H1 (cell line): ENCODE measurements at regions not wholly inside any gene's neighbourhood (a gene's known extent, or its start where the extent isn't known, plus 50 kb on each side); places are given as distances from the start of the nearest gene placed in this dataset.

Experiments
- CTCF ChIA-PET: fragments of 300-600 bp; sonication (Branson Sonifier 250); formaldehyde crosslinking; loops from one replicate; lab custom pipeline; 2021; ENCODE audit not compliant: partially characterized antibody; lab: Charles Lee
- POLR2A ChIA-PET: fragments of 300-600 bp; sonication (Branson Sonifier 250); formaldehyde crosslinking; loops from one replicate; lab custom pipeline; 2021; ENCODE audit warnings: inconsistent platforms; ENCODE audit not compliant: partially characterized antibody; lab: Charles Lee
- DNase-seq, 2 experiments: peaks; one replicate each; pipeline versions ENCODE4 v3.0.0 to v3.0.0-alpha.2; 2010 to 2022; ENCODE audit warnings: low spot score in 2 of 2, low read depth in 1 of 2, mixed read lengths in 1 of 2
- FAIRE-seq: peaks from 2 replicates; lab custom pipeline; 2011; peaks lifted over from hg19 to GRCh38; lab: Jason Lieb, UNC
- H2AFZ ChIP-seq: 2 replicates; pipeline ENCODE4 v1.8.1; 2012; ENCODE audit warnings: low read length, inconsistent platforms
- H2AK5ac ChIP-seq: 2 replicates; pipeline ENCODE4 v1.6.1; 2013; ENCODE audit warnings: low read depth, low read length
- H2BK120ac ChIP-seq: replicated peaks from 2 replicates; pipeline ENCODE3; 2013; ENCODE audit warnings: low read depth, low read length, inconsistent platforms
- H2BK12ac ChIP-seq: 2 replicates; pipeline ENCODE4 v1.6.1; 2013; ENCODE audit warnings: low read depth, low read length
- H2BK15ac ChIP-seq: 2 replicates; pipeline ENCODE4 v1.6.1; 2013; ENCODE audit warnings: low read length
- H2BK20ac ChIP-seq: 2 replicates; pipeline ENCODE4 v1.6.1; 2013; ENCODE audit warnings: low read length
- H2BK5ac ChIP-seq: 2 replicates; pipeline ENCODE4 v1.6.1; 2013; ENCODE audit warnings: low read depth, low read length
- H3K14ac ChIP-seq: 2 replicates; pipeline ENCODE4 v1.6.1; 2013; ENCODE audit warnings: inconsistent platforms; ENCODE audit not compliant: insufficient read length
- H3K18ac ChIP-seq: 2 replicates; pipeline ENCODE4 v1.6.1; 2013; ENCODE audit warnings: low read length; ENCODE audit errors: extremely low read depth
- H3K23ac ChIP-seq: 2 replicates; pipeline ENCODE4 v1.6.1; 2013; ENCODE audit warnings: inconsistent platforms; ENCODE audit not compliant: insufficient read length
- H3K23me2 ChIP-seq: 2 replicates; pipeline ENCODE4 v1.6.1; 2013; ENCODE audit warnings: low read depth, low read length
- H3K27ac ChIP-seq: 2 replicates; pipeline ENCODE4 v1.6.1; 2011; ENCODE audit warnings: low read depth, low read length, inconsistent platforms
- H3K27me3 ChIP-seq, 4 experiments: replicated peaks in 1 of 4; 1 replicate in 1 of 4; 2 replicates in 3 of 4; pipeline versions ENCODE4 v1.6.1 to v1.8.1; 2011 to 2013; ENCODE audit warnings: low read length in 3 of 4, mild to moderate bottlenecking in 3 of 4, inconsistent platforms in 2 of 4, mixed read lengths in 2 of 4, moderate library complexity in 1 of 4; ENCODE audit not compliant: control insufficient read depth in 3 of 4, insufficient read depth in 3 of 4; ENCODE audit errors: extremely low read depth in 1 of 4
- H3K36me3 ChIP-seq, 4 experiments: 2 replicates each; pipeline versions ENCODE4 v1.6.1 to v1.8.1; 2011 to 2013; ENCODE audit warnings: mild to moderate bottlenecking in 4 of 4, low read length in 3 of 4, moderate library complexity in 2 of 4, control low read depth in 1 of 4, inconsistent platforms in 1 of 4; ENCODE audit not compliant: insufficient read depth in 4 of 4, control insufficient read depth in 2 of 4
- H3K4ac ChIP-seq: replicated peaks from 2 replicates; pipeline ENCODE3; 2013; ENCODE audit warnings: low read length, low read depth, mixed read lengths, inconsistent platforms; ENCODE audit not compliant: insufficient read length
- H3K4me1 ChIP-seq, 4 experiments: replicated peaks in 1 of 4; 1 replicate in 1 of 4; 2 replicates in 3 of 4; pipeline versions ENCODE4 v1.6.1 to v1.8.1; 2011 to 2013; ENCODE audit warnings: low read length in 3 of 4, inconsistent platforms in 2 of 4, mixed read lengths in 1 of 4; ENCODE audit not compliant: insufficient read depth in 4 of 4, control insufficient read depth in 3 of 4
- H3K4me2 ChIP-seq, 2 experiments: 2 replicates each; pipeline versions ENCODE4 v1.6.1 to v1.8.1; 2011 to 2013; ENCODE audit warnings: low read depth in 2 of 2, low read length in 2 of 2, control low read depth in 1 of 2, inconsistent platforms in 1 of 2, mild to moderate bottlenecking in 1 of 2; ENCODE audit not compliant: insufficient read depth in 1 of 2
- H3K4me3 ChIP-seq, 4 experiments: fragments of 200-600, 300-600 bp in 1 of 4; sonication (generic), shearing (Covaris generic), sonication (Bioruptor Twin) in 1 of 4; 2 replicates each; pipeline versions ENCODE4 v1.5.1 to v1.8.1; 2011 to 2016; ENCODE audit warnings: low read length in 4 of 4, low read depth in 3 of 4, control low read depth in 2 of 4, inconsistent platforms in 2 of 4, mild to moderate bottlenecking in 2 of 4, mixed read lengths in 1 of 4, moderate library complexity in 1 of 4; ENCODE audit not compliant: insufficient read depth in 2 of 4; ENCODE audit errors: extremely low read depth in 1 of 4
- H3K56ac ChIP-seq: replicated peaks from 2 replicates; pipeline ENCODE3; 2013; ENCODE audit warnings: low read depth, mild to moderate bottlenecking, mixed read lengths, low read length, inconsistent platforms; ENCODE audit not compliant: insufficient read length
- H3K79me1 ChIP-seq: 2 replicates; pipeline ENCODE4 v1.6.1; 2013; ENCODE audit warnings: low read depth, low read length, control low read depth
- H3K79me2 ChIP-seq, 2 experiments: 2 replicates each; pipeline versions ENCODE4 v1.6.1 to v1.8.1; 2012 to 2013; ENCODE audit warnings: low read length in 2 of 2, mild to moderate bottlenecking in 2 of 2, inconsistent platforms in 1 of 2; ENCODE audit not compliant: insufficient read depth in 2 of 2, control insufficient read depth in 1 of 2
- H3K9ac ChIP-seq, 4 experiments: replicated peaks in 1 of 4; 1 replicate in 1 of 4; 2 replicates in 3 of 4; pipeline versions ENCODE4 v1.6.1 to v1.8.1; 2011 to 2013; ENCODE audit warnings: low read depth in 3 of 4, low read length in 3 of 4, control low read depth in 2 of 4, mild to moderate bottlenecking in 2 of 4, moderate library complexity in 2 of 4, inconsistent platforms in 1 of 4; ENCODE audit errors: extremely low read depth in 1 of 4
- H3K9me3 ChIP-seq, 2 experiments: 2 replicates each; pipeline versions ENCODE4 v1.6.1 to v1.8.1; 2012 to 2013; ENCODE audit warnings: mild to moderate bottlenecking in 2 of 2, moderate library complexity in 2 of 2, control low read depth in 1 of 2, inconsistent platforms in 1 of 2, low read depth in 1 of 2, low read length in 1 of 2, mixed read lengths in 1 of 2; ENCODE audit not compliant: insufficient read depth in 2 of 2
- H4K20me1 ChIP-seq, 2 experiments: replicated peaks in 1 of 2; 2 replicates each; pipeline versions ENCODE3 to v1.8.1; 2011 to 2013; ENCODE audit warnings: inconsistent platforms in 2 of 2, low read length in 2 of 2, mild to moderate bottlenecking in 1 of 2; ENCODE audit not compliant: insufficient read depth in 2 of 2, control insufficient read depth in 1 of 2
- H4K5ac ChIP-seq: 2 replicates; pipeline ENCODE4 v1.6.1; 2013; ENCODE audit warnings: low read length, low read depth, mixed read lengths, inconsistent platforms; ENCODE audit not compliant: insufficient read length
- H4K8ac ChIP-seq: 2 replicates; pipeline ENCODE4 v1.8.0; 2013; ENCODE audit warnings: mild to moderate bottlenecking, moderate library complexity, low read length, inconsistent platforms; ENCODE audit not compliant: insufficient read depth; ENCODE audit errors: extremely low read depth
- H4K91ac ChIP-seq: replicated peaks from 2 replicates; pipeline ENCODE3; 2013; ENCODE audit warnings: low read length, mixed read lengths, inconsistent platforms; ENCODE audit not compliant: insufficient read length
- CBX5 ChIP-seq: fragments of 300-800, 300-1000 bp; sonication (generic); IDR thresholded peaks from 2 replicates; pipeline ENCODE4 v1.7.1; 2016; ENCODE audit warnings: antibody characterized with exemption, low read length, low read depth
- CHD2 ChIP-seq: IDR thresholded peaks from 2 replicates; pipeline ENCODE4 v1.6.1; 2012; ENCODE audit warnings: low read length, improper control_type of control experiment
- EP300 ChIP-seq, 2 experiments: IDR thresholded peaks; 1 replicate in 1 of 2; 2 replicates in 1 of 2; pipeline ENCODE4 v1.6.1; 2011 to 2012; ENCODE audit warnings: low read depth in 2 of 2, low read length in 2 of 2, mild to moderate bottlenecking in 2 of 2, borderline replicate concordance in 1 of 2, inconsistent platforms in 1 of 2, moderate library complexity in 1 of 2
- EZH2 ChIP-seq: fragments of 200-600 bp; sonication (generic); IDR thresholded peaks from 2 replicates; pipeline ENCODE4 v1.7.1; 2012; ENCODE audit warnings: low read depth, mild to moderate bottlenecking, moderate library complexity, low read length, inconsistent platforms; ENCODE audit not compliant: severe bottlenecking
- HDAC6 ChIP-seq: IDR thresholded peaks from one replicate; pipeline ENCODE4 v1.7.1; 2012; ENCODE audit warnings: low read depth, mild to moderate bottlenecking, inconsistent platforms, low read length, moderate library complexity
- KDM5A ChIP-seq: fragments of 200-600 bp; IDR thresholded peaks from 2 replicates; pipeline ENCODE4 v1.7.1; 2012; ENCODE audit warnings: mild to moderate bottlenecking, low read length, inconsistent platforms, mixed read lengths
- NANOG ChIP-seq: IDR thresholded peaks from 2 replicates; pipeline ENCODE4 v1.6.1; 2011; ENCODE audit warnings: low read length, low read depth, mild to moderate bottlenecking, inconsistent platforms; ENCODE audit not compliant: insufficient read depth, poor library complexity, severe bottlenecking
- POLR2A ChIP-seq, 2 experiments: IDR thresholded peaks; 1 replicate in 1 of 2; 2 replicates in 1 of 2; pipeline ENCODE4 v1.6.1; 2011; ENCODE audit warnings: low read depth in 2 of 2, low read length in 2 of 2, mild to moderate bottlenecking in 2 of 2; ENCODE audit errors: control extremely low read depth in 1 of 2
- RXRA ChIP-seq: IDR thresholded peaks from 2 replicates; pipeline ENCODE4 v1.6.1; 2011; ENCODE audit warnings: low read depth, mild to moderate bottlenecking, low read length, moderate library complexity; ENCODE audit not compliant: insufficient read depth
- SIX5 ChIP-seq: IDR thresholded peaks from 2 replicates; pipeline ENCODE4 v1.6.1; 2011; ENCODE audit warnings: mild to moderate bottlenecking, low read depth, low read length
- SP1 ChIP-seq: IDR thresholded peaks from 2 replicates; pipeline ENCODE4 v1.6.1; 2011; ENCODE audit warnings: low read depth, low read length
- YY1 ChIP-seq: IDR thresholded peaks from 2 replicates; pipeline ENCODE4 v1.6.1; 2011; ENCODE audit warnings: low read depth, mild to moderate bottlenecking, low read length
- WGBS, 2 experiments: shearing (Covaris generic) in 1 of 2; methylation state at CpG; one replicate each; pipeline versions ENCODE4 v1.1.6 to v1.1.7; 2013 to 2015; ENCODE audit warnings: low lambda C conversion rate in 2 of 2, mixed read lengths in 2 of 2, inconsistent platforms in 1 of 2, low coverage in 1 of 2, missing lambda C conversion rate in 1 of 2; ENCODE audit not compliant: insufficient replicate concordance in 2 of 2, insufficient coverage in 1 of 2, insufficient read length in 1 of 2; ENCODE audit errors: extremely low coverage in 1 of 2, missing lambda C conversion rate in 1 of 2; 5-methylcytosine and 5-hydroxymethylcytosine counted together
- TF ChIP-seq, protein P1 (sequence below): IDR thresholded peaks from 2 replicates; pipeline ENCODE4 v1.6.1; 2011; ENCODE audit warnings: low read length, improper control_type of control experiment
- TF ChIP-seq, protein P2 (sequence below): IDR thresholded peaks from 2 replicates; pipeline ENCODE4 v1.6.1; 2012; ENCODE audit warnings: inconsistent platforms

DNA sequence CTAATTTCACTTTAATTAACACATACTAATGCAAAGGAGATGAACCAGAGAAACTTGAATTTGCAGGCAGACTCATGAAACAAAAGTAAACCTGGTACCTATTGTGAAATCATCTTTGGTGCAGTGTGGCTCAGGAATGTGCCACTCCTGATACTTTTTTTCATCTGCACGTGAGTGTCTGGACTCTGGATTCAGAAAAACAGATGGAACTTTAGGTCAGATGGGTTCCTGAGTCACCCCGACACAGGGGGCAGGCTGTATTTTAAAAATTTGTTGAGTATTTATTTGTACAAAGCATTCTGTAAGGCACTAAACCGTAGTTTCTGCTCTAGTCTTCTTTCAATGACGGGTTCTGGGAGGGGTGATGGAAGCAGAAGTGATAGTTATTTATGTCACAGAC, 52.2 kb upstream of the TUT7 start:
- H3K4me3 ChIP-seq, result no peak overlapping the region
- H3K27me3 ChIP-seq, result peaks cover 25 to 51% (median 40%) of the 10 kb centered on the region in 4 experiments
- no peaks in the 10 kb centered on the region for H3K79me2 ChIP-seq
- H3K9me3 ChIP-seq, result 0 out of 4 replicates have a peak, but pooled peaks cover 0 to 1% of the 10 kb centered on the region in 2 experiments
- H3K23ac ChIP-seq, result no peak overlapping the region
- no peak overlapping the region for H3K27ac ChIP-seq
- H2AFZ ChIP-seq, result no peak overlapping the region
- FAIRE-seq, result no peak
- POLR2A ChIA-PET, result interaction anchor here (0.9 kb wide), 1 partner anchor 8 kb away, joined by 3 read pairs; no protein-coding TSS in a partner anchor
- H3K56ac ChIP-seq, result no peak overlapping the region
- no peak overlapping the region for H3K14ac ChIP-seq
- no peak overlapping the region for H2BK12ac ChIP-seq
- H2AK5ac ChIP-seq, result no peak overlapping the region
- H2BK120ac ChIP-seq, result no peak overlapping the region
- H2BK20ac ChIP-seq, result no peak overlapping the region
- no peak overlapping the region for H2BK5ac ChIP-seq
- CTCF ChIA-PET, result interaction anchor here (0.5 to 2.7 kb wide), 7 partner anchors 9 to 938 kb away, joined by 3 to 13 read pairs (median 4); no protein-coding TSS in a partner anchor
- WGBS, 2 experiments, result 84% methylated on average over 4 of the region's 4 CpGs; no CpG with 5 or more reads in 1 of the 2 experiments
- H4K8ac ChIP-seq, result no peak overlapping the region
- no peak overlapping the region for H4K91ac ChIP-seq
- peaks cover 0 to 2% of the 10 kb centered on the region in 2 experiments for H4K20me1 ChIP-seq
- no peaks in the 10 kb centered on the region for H3K23me2 ChIP-seq
- H3K9ac ChIP-seq, result no peak overlapping the region
- TF ChIP-seq HDAC6 (no peak), NANOG (no peak), SIX5 (no peak), KDM5A (no peak), CHD2 (no peak), YY1 (no peak), EZH2 (no peak), SP1 (no peak), CBX5 (no peak), RXRA (no peak), EP300 (IDR thresholded peaks at IDR 0.05; ENCODE audit: borderline replicate concordance in 1 of 2, low read depth in 2 of 2, low read length in 2 of 2) (no peak), POLR2A (IDR thresholded peaks at IDR 0.05; ENCODE audit: control extremely low read depth in 1 of 2, low read depth in 2 of 2, low read length in 2 of 2) (no peak)
- TF ChIP-seq, protein P1, sequence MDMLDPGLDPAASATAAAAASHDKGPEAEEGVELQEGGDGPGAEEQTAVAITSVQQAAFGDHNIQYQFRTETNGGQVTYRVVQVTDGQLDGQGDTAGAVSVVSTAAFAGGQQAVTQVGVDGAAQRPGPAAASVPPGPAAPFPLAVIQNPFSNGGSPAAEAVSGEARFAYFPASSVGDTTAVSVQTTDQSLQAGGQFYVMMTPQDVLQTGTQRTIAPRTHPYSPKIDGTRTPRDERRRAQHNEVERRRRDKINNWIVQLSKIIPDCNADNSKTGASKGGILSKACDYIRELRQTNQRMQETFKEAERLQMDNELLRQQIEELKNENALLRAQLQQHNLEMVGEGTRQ, result no peak
- TF ChIP-seq, protein P2, sequence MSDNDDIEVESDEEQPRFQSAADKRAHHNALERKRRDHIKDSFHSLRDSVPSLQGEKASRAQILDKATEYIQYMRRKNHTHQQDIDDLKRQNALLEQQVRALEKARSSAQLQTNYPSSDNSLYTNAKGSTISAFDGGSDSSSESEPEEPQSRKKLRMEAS, result no peak
- no peak overlapping the region for H3K4me2 ChIP-seq
- no peak overlapping the region for H2BK15ac ChIP-seq
- no peak overlapping the region for H3K18ac ChIP-seq
- no peak for DNase-seq
- H3K4ac ChIP-seq, result no peak overlapping the region
- H4K5ac ChIP-seq, result no peak overlapping the region
- no peaks in the 10 kb centered on the region for H3K36me3 ChIP-seq
- no peaks in the 10 kb centered on the region for H3K79me1 ChIP-seq
- H3K4me1 ChIP-seq, result peaks cover 0 to 5% (median 0%) of the 10 kb centered on the region in 4 experiments; a peak in 2 of 7 replicates
